Keratinocyte (primary cell): ENCODE measurements at regions not wholly inside any gene's neighbourhood (a gene's known extent, or its start where the extent isn't known, plus 50 kb on each side); places are given as distances from the start of the nearest gene placed in this dataset.

Source experiments
- EZH2 ChIP-seq: IDR thresholded peaks from one replicate; pipeline ENCODE4 v1.6.1; 2012; ENCODE audit warnings: inconsistent platforms, mild to moderate bottlenecking, low read length, moderate library complexity
- TF ChIP-seq, protein P1 (sequence below), 3 experiments: IDR thresholded peaks in 1 of 3; conservative IDR thresholded peaks in 1 of 3; optimal IDR thresholded peaks in 1 of 3; 2 replicates in 2 of 3; 3 replicates in 1 of 3; pipeline versions ENCODE3 to v1.5.1; 2011; ENCODE audit warnings: low read length in 3 of 3, mild to moderate bottlenecking in 3 of 3, moderate library complexity in 2 of 3, control low read depth in 1 of 3, inconsistent platforms in 1 of 3; ENCODE audit not compliant: insufficient read depth in 2 of 3; ENCODE audit errors: extremely low read depth in 1 of 3

DNA sequence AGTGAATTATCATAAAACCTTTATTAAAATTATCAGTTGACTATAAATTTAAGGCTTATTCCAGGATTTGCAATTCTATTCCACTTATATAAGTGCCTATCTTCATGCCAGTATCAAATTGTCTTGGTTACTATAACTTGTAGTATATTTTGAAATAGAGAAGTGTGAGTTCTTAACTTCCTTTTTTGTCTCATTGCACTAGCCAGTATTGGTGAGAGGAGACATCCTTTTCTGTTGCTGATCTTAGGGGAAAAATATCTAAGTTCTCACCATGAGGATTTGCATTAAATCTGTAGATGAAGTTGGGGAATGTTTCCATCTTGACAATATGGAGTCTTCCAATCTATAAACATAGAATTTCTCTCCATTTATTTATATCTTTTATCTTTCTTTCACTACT, 104.2 kb upstream of the MKI67 start:
- TF ChIP-seq, protein P1, sequence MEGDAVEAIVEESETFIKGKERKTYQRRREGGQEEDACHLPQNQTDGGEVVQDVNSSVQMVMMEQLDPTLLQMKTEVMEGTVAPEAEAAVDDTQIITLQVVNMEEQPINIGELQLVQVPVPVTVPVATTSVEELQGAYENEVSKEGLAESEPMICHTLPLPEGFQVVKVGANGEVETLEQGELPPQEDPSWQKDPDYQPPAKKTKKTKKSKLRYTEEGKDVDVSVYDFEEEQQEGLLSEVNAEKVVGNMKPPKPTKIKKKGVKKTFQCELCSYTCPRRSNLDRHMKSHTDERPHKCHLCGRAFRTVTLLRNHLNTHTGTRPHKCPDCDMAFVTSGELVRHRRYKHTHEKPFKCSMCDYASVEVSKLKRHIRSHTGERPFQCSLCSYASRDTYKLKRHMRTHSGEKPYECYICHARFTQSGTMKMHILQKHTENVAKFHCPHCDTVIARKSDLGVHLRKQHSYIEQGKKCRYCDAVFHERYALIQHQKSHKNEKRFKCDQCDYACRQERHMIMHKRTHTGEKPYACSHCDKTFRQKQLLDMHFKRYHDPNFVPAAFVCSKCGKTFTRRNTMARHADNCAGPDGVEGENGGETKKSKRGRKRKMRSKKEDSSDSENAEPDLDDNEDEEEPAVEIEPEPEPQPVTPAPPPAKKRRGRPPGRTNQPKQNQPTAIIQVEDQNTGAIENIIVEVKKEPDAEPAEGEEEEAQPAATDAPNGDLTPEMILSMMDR (optimal IDR thresholded peaks at IDR 0.05 in 1 of 3, IDR thresholded peaks at IDR 0.05 in 1 of 3, conservative IDR thresholded peaks at IDR 0.05 in 1 of 3; ENCODE audit: extremely low read depth in 1 of 3, insufficient read depth in 2 of 3, low read length in 3 of 3): no peak
- TF ChIP-seq EZH2: no peak
